ENCODE measurements at regions not wholly inside any gene's neighbourhood (a gene's known extent, or its start where the extent isn't known, plus 50 kb on each side); places are given as distances from the start of the nearest gene placed in this dataset.

- no peaks in the 10 kb centered on the region for H3K27me3 ChIP-seq (ENCODE audit: low read depth, low read length)
- no peak overlapping the region for H3K27ac ChIP-seq (ENCODE audit: low read length)
- no peaks in the 10 kb centered on the region for H3K4me1 ChIP-seq (ENCODE audit: control insufficient read depth in 1 of 2, insufficient read depth in 2 of 2, low read length in 2 of 2)
- no peaks in the 10 kb centered on the region for H3K36me3 ChIP-seq (ENCODE audit: control insufficient read depth in 1 of 2, insufficient read depth in 2 of 2, low read length in 2 of 2)
- peaks cover 0 to 6% of the 10 kb centered on the region in 2 donors for H3K9me3 ChIP-seq (ENCODE audit: control insufficient read depth in 1 of 2, low read length in 2 of 2)
- H3K4me3 ChIP-seq (ENCODE audit: low read depth in 1 of 2, low read length in 2 of 2) = no peak overlapping the region
These were observed 463.3 kb upstream of the KLF12 start for GRCh38 chr13:74597526-74597925.

GRCh38 chr13:74596691-74597090 lies 462.5 kb upstream of the KLF12 start:
- no peaks in the 10 kb centered on the region for H3K4me1 ChIP-seq (ENCODE audit: control insufficient read depth in 1 of 2, insufficient read depth in 2 of 2, low read length in 2 of 2)
- no peaks in the 10 kb centered on the region for H3K27me3 ChIP-seq (ENCODE audit: low read depth, low read length)
- H3K27ac ChIP-seq (ENCODE audit: low read length) = no peak overlapping the region
- H3K4me3 ChIP-seq (ENCODE audit: low read depth in 1 of 2, low read length in 2 of 2) = no peak overlapping the region
- H3K36me3 ChIP-seq (ENCODE audit: control insufficient read depth in 1 of 2, insufficient read depth in 2 of 2, low read length in 2 of 2) = no peaks in the 10 kb centered on the region
- peaks cover 0 to 6% of the 10 kb centered on the region in 2 donors for H3K9me3 ChIP-seq (ENCODE audit: control insufficient read depth in 1 of 2, low read length in 2 of 2)

GRCh38 chr13:74593688-74594087 lies 459.5 kb upstream of the KLF12 start:
- H3K9me3 ChIP-seq (ENCODE audit: control insufficient read depth in 1 of 2, low read length in 2 of 2) = peaks cover 0 to 6% of the 10 kb centered on the region in 2 donors
- no peaks in the 10 kb centered on the region for H3K36me3 ChIP-seq (ENCODE audit: control insufficient read depth in 1 of 2, insufficient read depth in 2 of 2, low read length in 2 of 2)
- H3K4me3 ChIP-seq (ENCODE audit: low read depth in 1 of 2, low read length in 2 of 2) = no peak overlapping the region
- H3K27ac ChIP-seq (ENCODE audit: low read length) = no peak overlapping the region
- no peaks in the 10 kb centered on the region for H3K4me1 ChIP-seq (ENCODE audit: control insufficient read depth in 1 of 2, insufficient read depth in 2 of 2, low read length in 2 of 2)
- no peaks in the 10 kb centered on the region for H3K27me3 ChIP-seq (ENCODE audit: low read depth, low read length)

GRCh38 chr13:74586847-74587246 lies 452.6 kb upstream of the KLF12 start:
- Histone ChIP-seq H3K36me3 (ENCODE audit: control insufficient read depth in 1 of 2, insufficient read depth in 2 of 2, low read length in 2 of 2) (no peaks in the 10 kb centered on the region), H3K9me3 (ENCODE audit: control insufficient read depth in 1 of 2, low read length in 2 of 2) (no peaks in the 10 kb centered on the region), H3K4me1 (ENCODE audit: control insufficient read depth in 1 of 2, insufficient read depth in 2 of 2, low read length in 2 of 2) (no peaks in the 10 kb centered on the region), H3K27ac (ENCODE audit: low read length) (no peak overlapping the region), H3K27me3 (ENCODE audit: low read depth, low read length) (no peaks in the 10 kb centered on the region), H3K4me3 (ENCODE audit: low read depth in 1 of 2, low read length in 2 of 2) (no peak overlapping the region)

GRCh38 chr13:74576420-74576819 lies 442.2 kb upstream of the KLF12 start:
- Histone ChIP-seq H3K27me3 (ENCODE audit: low read depth, low read length) (no peaks in the 10 kb centered on the region), H3K9me3 (ENCODE audit: control insufficient read depth in 1 of 2, low read length in 2 of 2) (no peaks in the 10 kb centered on the region), H3K36me3 (ENCODE audit: control insufficient read depth in 1 of 2, insufficient read depth in 2 of 2, low read length in 2 of 2) (no peaks in the 10 kb centered on the region), H3K4me3 (ENCODE audit: low read depth in 1 of 2, low read length in 2 of 2) (peak overlapping the region in 1 of 2 donors; percentile 63), H3K4me1 (ENCODE audit: control insufficient read depth in 1 of 2, insufficient read depth in 2 of 2, low read length in 2 of 2) (peaks cover 0 to 6% of the 10 kb centered on the region in 2 donors), H3K27ac (ENCODE audit: low read length) (no peak overlapping the region)

GRCh38 chr13:74575729-74576125 lies 441.5 kb upstream of the KLF12 start:
- no peak overlapping the region for H3K27ac ChIP-seq (ENCODE audit: low read length)
- no peaks in the 10 kb centered on the region for H3K27me3 ChIP-seq (ENCODE audit: low read depth, low read length)
- no peaks in the 10 kb centered on the region for H3K9me3 ChIP-seq (ENCODE audit: control insufficient read depth in 1 of 2, low read length in 2 of 2)
- peak overlapping the region; percentile 51 to 63 for H3K4me3 ChIP-seq (ENCODE audit: low read depth in 1 of 2, low read length in 2 of 2)
- H3K4me1 ChIP-seq (ENCODE audit: control insufficient read depth in 1 of 2, insufficient read depth in 2 of 2, low read length in 2 of 2) = peaks cover 0 to 6% of the 10 kb centered on the region in 2 donors
- H3K36me3 ChIP-seq (ENCODE audit: control insufficient read depth in 1 of 2, insufficient read depth in 2 of 2, low read length in 2 of 2) = no peaks in the 10 kb centered on the region

- Histone ChIP-seq H3K27ac (ENCODE audit: low read length) (no peak overlapping the region), H3K36me3 (ENCODE audit: control insufficient read depth in 1 of 2, insufficient read depth in 2 of 2, low read length in 2 of 2) (no peaks in the 10 kb centered on the region), H3K9me3 (ENCODE audit: control insufficient read depth in 1 of 2, low read length in 2 of 2) (no peaks in the 10 kb centered on the region), H3K4me1 (ENCODE audit: control insufficient read depth in 1 of 2, insufficient read depth in 2 of 2, low read length in 2 of 2) (peaks cover 0 to 6% of the 10 kb centered on the region in 2 donors), H3K4me3 (ENCODE audit: low read depth in 1 of 2, low read length in 2 of 2) (peak overlapping the region; percentile 51 to 63), H3K27me3 (ENCODE audit: low read depth, low read length) (no peaks in the 10 kb centered on the region)
These were observed 440.9 kb upstream of the KLF12 start for GRCh38 chr13:74574964-74575728.

- Histone ChIP-seq H3K27me3 (ENCODE audit: low read depth, low read length) (no peaks in the 10 kb centered on the region), H3K36me3 (ENCODE audit: control insufficient read depth in 1 of 2, insufficient read depth in 2 of 2, low read length in 2 of 2) (no peaks in the 10 kb centered on the region), H3K4me3 (ENCODE audit: low read depth in 1 of 2, low read length in 2 of 2) (no peak overlapping the region), H3K27ac (ENCODE audit: low read length) (no peak overlapping the region), H3K4me1 (ENCODE audit: control insufficient read depth in 1 of 2, insufficient read depth in 2 of 2, low read length in 2 of 2) (peaks cover 0 to 6% of the 10 kb centered on the region in 2 donors), H3K9me3 (ENCODE audit: control insufficient read depth in 1 of 2, low read length in 2 of 2) (no peaks in the 10 kb centered on the region)
These were observed 439.4 kb upstream of the KLF12 start for GRCh38 chr13:74573654-74574053.

- Histone ChIP-seq H3K27me3 (ENCODE audit: low read depth, low read length) (no peaks in the 10 kb centered on the region), H3K4me3 (ENCODE audit: low read depth in 1 of 2, low read length in 2 of 2) (no peak overlapping the region), H3K27ac (ENCODE audit: low read length) (no peak overlapping the region), H3K36me3 (ENCODE audit: control insufficient read depth in 1 of 2, insufficient read depth in 2 of 2, low read length in 2 of 2) (no peaks in the 10 kb centered on the region), H3K9me3 (ENCODE audit: control insufficient read depth in 1 of 2, low read length in 2 of 2) (no peaks in the 10 kb centered on the region), H3K4me1 (ENCODE audit: control insufficient read depth in 1 of 2, insufficient read depth in 2 of 2, low read length in 2 of 2) (peaks cover 0 to 6% of the 10 kb centered on the region in 2 donors)
These were observed 437.6 kb upstream of the KLF12 start for GRCh38 chr13:74571811-74572210.

GRCh38 chr13:74570834-74571233 lies 436.6 kb upstream of the KLF12 start:
- Histone ChIP-seq H3K9me3 (ENCODE audit: control insufficient read depth in 1 of 2, low read length in 2 of 2) (no peaks in the 10 kb centered on the region), H3K4me1 (ENCODE audit: control insufficient read depth in 1 of 2, insufficient read depth in 2 of 2, low read length in 2 of 2) (peaks cover 0 to 6% of the 10 kb centered on the region in 2 donors), H3K36me3 (ENCODE audit: control insufficient read depth in 1 of 2, insufficient read depth in 2 of 2, low read length in 2 of 2) (no peaks in the 10 kb centered on the region), H3K4me3 (ENCODE audit: low read depth in 1 of 2, low read length in 2 of 2) (no peak overlapping the region), H3K27ac (ENCODE audit: low read length) (no peak overlapping the region), H3K27me3 (ENCODE audit: low read depth, low read length) (no peaks in the 10 kb centered on the region)

GRCh38 chr13:74570046-74570445 lies 435.8 kb upstream of the KLF12 start:
- Histone ChIP-seq H3K27ac (ENCODE audit: low read length) (no peak overlapping the region), H3K4me1 (ENCODE audit: control insufficient read depth in 1 of 2, insufficient read depth in 2 of 2, low read length in 2 of 2) (peaks cover 0 to 2% of the 10 kb centered on the region in 2 donors), H3K27me3 (ENCODE audit: low read depth, low read length) (no peaks in the 10 kb centered on the region), H3K36me3 (ENCODE audit: control insufficient read depth in 1 of 2, insufficient read depth in 2 of 2, low read length in 2 of 2) (no peaks in the 10 kb centered on the region), H3K4me3 (ENCODE audit: low read depth in 1 of 2, low read length in 2 of 2) (no peak overlapping the region), H3K9me3 (ENCODE audit: control insufficient read depth in 1 of 2, low read length in 2 of 2) (no peaks in the 10 kb centered on the region)

GRCh38 chr13:74569251-74569650 lies 435.0 kb upstream of the KLF12 start:
- no peaks in the 10 kb centered on the region for H3K27me3 ChIP-seq (ENCODE audit: low read depth, low read length)
- H3K9me3 ChIP-seq (ENCODE audit: control insufficient read depth in 1 of 2, low read length in 2 of 2) = no peaks in the 10 kb centered on the region
- H3K27ac ChIP-seq (ENCODE audit: low read length) = no peak overlapping the region
- no peaks in the 10 kb centered on the region for H3K4me1 ChIP-seq (ENCODE audit: control insufficient read depth in 1 of 2, insufficient read depth in 2 of 2, low read length in 2 of 2)
- no peaks in the 10 kb centered on the region for H3K36me3 ChIP-seq (ENCODE audit: control insufficient read depth in 1 of 2, insufficient read depth in 2 of 2, low read length in 2 of 2)
- no peak overlapping the region for H3K4me3 ChIP-seq (ENCODE audit: low read depth in 1 of 2, low read length in 2 of 2)

Data from muscle layer of duodenum (tissue), 2 donors.